Skeletal muscle tissue (tissue), 3 donors: ENCODE measurements at regions not wholly inside any gene's neighbourhood (a gene's known extent, or its start where the extent isn't known, plus 50 kb on each side); places are given as distances from the start of the nearest gene placed in this dataset.

Source experiments
- H3K27ac ChIP-seq: one replicate; pipeline ENCODE4 v1.7.0; 2013; ENCODE audit warnings: mild to moderate bottlenecking, low read depth, low read length, inconsistent platforms
- H3K27me3 ChIP-seq, 3 donors: one replicate each; pipeline ENCODE4 v1.7.0; 2013; ENCODE audit warnings: low read length in 3 of 3; ENCODE audit not compliant: control insufficient read depth in 3 of 3, insufficient read depth in 3 of 3
- H3K36me3 ChIP-seq, 3 donors: one replicate each; pipeline ENCODE4 v1.7.0; 2013; ENCODE audit warnings: low read length in 3 of 3; ENCODE audit not compliant: control insufficient read depth in 3 of 3, insufficient read depth in 3 of 3
- H3K4me1 ChIP-seq, 3 donors: one replicate each; pipeline ENCODE4 v1.7.0; 2013; ENCODE audit warnings: low read length in 3 of 3, mild to moderate bottlenecking in 3 of 3; ENCODE audit not compliant: control insufficient read depth in 3 of 3, insufficient read depth in 3 of 3
- H3K4me3 ChIP-seq, 3 donors: one replicate each; pipeline ENCODE4 v1.7.0; 2013; ENCODE audit warnings: low read length in 3 of 3
- H3K9ac ChIP-seq, 3 donors: one replicate each; pipeline ENCODE4 v1.7.0; 2013; ENCODE audit warnings: low read length in 3 of 3, mild to moderate bottlenecking in 3 of 3, moderate library complexity in 2 of 3, low read depth in 1 of 3
- H3K9me3 ChIP-seq, 3 donors: one replicate each; pipeline ENCODE4 v1.7.0; 2013; ENCODE audit warnings: low read length in 3 of 3; ENCODE audit not compliant: control insufficient read depth in 3 of 3
- donor health status: Osteomylitis.

DNA sequence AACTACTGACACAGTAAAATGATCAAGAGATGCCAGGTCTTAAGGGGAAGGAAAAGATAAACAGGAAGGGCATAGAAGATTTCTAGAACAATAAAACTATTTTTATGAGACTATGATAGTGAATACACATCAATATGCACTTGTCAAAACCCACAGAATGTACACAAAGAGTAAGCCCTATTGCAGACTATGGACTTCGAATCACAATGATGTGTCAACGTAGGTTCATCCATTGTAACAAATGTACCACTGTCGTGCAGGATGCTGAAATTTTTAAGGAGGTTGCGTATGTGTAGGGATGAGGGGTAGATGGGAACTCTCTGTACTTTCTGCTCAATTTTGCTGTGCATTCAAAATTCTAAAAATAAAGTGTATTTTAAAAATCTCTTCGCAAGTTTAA lies 171.9 kb downstream of the KLF12 start:
- Histone ChIP-seq H3K4me1 (peaks cover 0 to 8% (median 2%) of the 10 kb centered on the region in 3 donors), H3K36me3 (no peaks in the 10 kb centered on the region), H3K27ac (no peak overlapping the region), H3K4me3 (no peak overlapping the region), H3K9me3 (no peaks in the 10 kb centered on the region), H3K27me3 (no peaks in the 10 kb centered on the region), H3K9ac (no peak overlapping the region)

DNA sequence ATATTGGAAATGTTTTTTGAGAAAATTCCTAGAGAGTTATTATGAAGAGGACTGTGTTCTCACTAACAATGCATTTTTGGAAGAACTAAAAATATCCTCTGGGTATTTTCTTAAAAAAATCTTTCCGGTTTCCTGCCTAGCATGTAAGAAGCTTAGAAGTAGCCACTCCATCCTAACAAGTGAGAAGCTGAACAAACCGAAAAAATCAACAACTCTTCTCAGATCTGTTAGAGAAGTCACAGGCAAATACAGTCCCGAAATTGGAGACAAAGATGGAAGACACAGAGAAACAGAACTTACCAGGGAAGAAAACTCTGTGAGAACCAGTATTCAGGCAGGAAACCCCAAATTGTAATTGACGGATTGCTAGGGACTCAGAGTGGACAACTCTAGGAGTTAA lies 173.0 kb downstream of the KLF12 start:
- Histone ChIP-seq H3K36me3 (no peaks in the 10 kb centered on the region), H3K9me3 (no peaks in the 10 kb centered on the region), H3K4me3 (no peak overlapping the region), H3K27me3 (no peaks in the 10 kb centered on the region), H3K4me1 (peaks cover 0 to 5% (median 2%) of the 10 kb centered on the region in 3 donors), H3K27ac (no peak overlapping the region), H3K9ac (no peak overlapping the region)

GRCh38 chr13:73960474-73960873 lies 173.7 kb downstream of the KLF12 start:
- Histone ChIP-seq H3K36me3 (no peaks in the 10 kb centered on the region), H3K9ac (no peak overlapping the region), H3K4me1 (peaks cover 0 to 3% (median 0%) of the 10 kb centered on the region in 3 donors), H3K9me3 (no peaks in the 10 kb centered on the region), H3K4me3 (no peak overlapping the region), H3K27me3 (no peaks in the 10 kb centered on the region), H3K27ac (no peak overlapping the region)

DNA sequence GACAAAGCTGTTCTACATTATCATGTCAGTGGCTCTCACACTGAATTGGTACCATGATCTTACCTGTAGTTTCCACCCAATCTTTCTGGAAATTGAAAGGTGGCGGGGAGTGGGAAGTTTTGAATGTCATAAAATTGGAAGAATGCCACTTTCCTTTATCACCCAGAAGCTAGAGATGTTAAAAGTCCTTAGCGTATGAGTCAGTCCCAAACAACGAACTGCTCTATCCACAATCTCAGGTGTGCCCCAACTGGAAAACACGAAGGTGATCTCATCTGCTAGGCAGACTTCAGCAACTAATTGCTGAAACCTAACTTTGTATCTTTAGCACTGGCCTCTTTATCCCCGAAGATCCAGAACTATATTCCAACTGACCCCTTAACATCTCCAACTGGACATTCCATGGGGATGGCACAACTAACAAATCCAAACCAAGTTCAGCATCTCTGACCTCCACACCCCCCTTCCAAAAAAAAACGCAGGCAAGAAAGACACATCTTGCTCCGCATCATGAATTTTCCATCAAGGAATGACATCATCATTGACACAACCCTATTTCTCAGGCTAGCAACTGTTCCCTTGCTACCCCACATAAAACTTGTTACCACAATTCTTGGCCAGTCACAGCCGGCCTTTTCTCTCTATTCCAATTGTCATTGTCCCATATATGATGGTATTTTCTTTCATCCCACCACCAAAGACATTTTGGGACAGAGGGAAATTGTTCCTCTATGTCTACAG lies 175.4 kb downstream of the KLF12 start:
- Histone ChIP-seq H3K27me3 (no peaks in the 10 kb centered on the region), H3K9ac (no peak overlapping the region), H3K4me1 (no peaks in the 10 kb centered on the region), H3K27ac (no peak overlapping the region), H3K36me3 (no peaks in the 10 kb centered on the region), H3K4me3 (no peak overlapping the region), H3K9me3 (no peaks in the 10 kb centered on the region)

GRCh38 chr13:73957889-73958288 lies 176.3 kb downstream of the KLF12 start:
- Histone ChIP-seq H3K9ac (no peak overlapping the region), H3K4me1 (no peaks in the 10 kb centered on the region), H3K27me3 (no peaks in the 10 kb centered on the region), H3K4me3 (no peak overlapping the region), H3K27ac (no peak overlapping the region), H3K36me3 (no peaks in the 10 kb centered on the region), H3K9me3 (no peaks in the 10 kb centered on the region)

GRCh38 chr13:73956795-73957408 lies 177.3 kb downstream of the KLF12 start:
- Histone ChIP-seq H3K27me3 (no peaks in the 10 kb centered on the region), H3K4me1 (no peaks in the 10 kb centered on the region), H3K36me3 (no peaks in the 10 kb centered on the region), H3K9me3 (no peaks in the 10 kb centered on the region), H3K27ac (no peak overlapping the region), H3K4me3 (no peak overlapping the region), H3K9ac (no peak overlapping the region)

GRCh38 chr13:73955977-73956500 lies 178.2 kb downstream of the KLF12 start:
- H3K4me3 ChIP-seq, result no peak overlapping the region
- H3K9me3 ChIP-seq, result no peaks in the 10 kb centered on the region
- no peaks in the 10 kb centered on the region for H3K36me3 ChIP-seq
- H3K27ac ChIP-seq, result no peak overlapping the region
- no peaks in the 10 kb centered on the region for H3K27me3 ChIP-seq
- no peaks in the 10 kb centered on the region for H3K4me1 ChIP-seq
- H3K9ac ChIP-seq, result no peak overlapping the region

DNA sequence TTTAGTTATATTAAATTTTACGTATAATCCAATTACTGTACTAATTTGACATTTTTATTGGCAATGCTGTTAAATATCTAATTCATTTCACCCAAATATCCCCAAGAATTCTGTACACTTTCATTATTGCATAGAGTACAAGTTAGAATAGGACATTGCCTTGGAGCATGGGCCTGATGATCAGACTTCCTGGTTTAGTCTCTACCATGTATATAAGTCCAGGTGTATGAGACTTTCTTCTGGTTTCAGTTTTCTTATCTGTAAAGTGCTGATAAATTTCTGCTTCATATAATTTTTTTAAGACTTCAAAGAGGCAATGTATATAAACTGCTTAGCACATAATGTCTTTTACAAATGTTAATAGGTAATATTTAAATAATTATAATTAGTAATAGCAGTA lies 179.4 kb downstream of the KLF12 start:
- Histone ChIP-seq H3K4me1 (no peaks in the 10 kb centered on the region), H3K9ac (no peak overlapping the region), H3K9me3 (no peaks in the 10 kb centered on the region), H3K27ac (no peak overlapping the region), H3K27me3 (no peaks in the 10 kb centered on the region), H3K36me3 (no peaks in the 10 kb centered on the region), H3K4me3 (no peak overlapping the region)

DNA sequence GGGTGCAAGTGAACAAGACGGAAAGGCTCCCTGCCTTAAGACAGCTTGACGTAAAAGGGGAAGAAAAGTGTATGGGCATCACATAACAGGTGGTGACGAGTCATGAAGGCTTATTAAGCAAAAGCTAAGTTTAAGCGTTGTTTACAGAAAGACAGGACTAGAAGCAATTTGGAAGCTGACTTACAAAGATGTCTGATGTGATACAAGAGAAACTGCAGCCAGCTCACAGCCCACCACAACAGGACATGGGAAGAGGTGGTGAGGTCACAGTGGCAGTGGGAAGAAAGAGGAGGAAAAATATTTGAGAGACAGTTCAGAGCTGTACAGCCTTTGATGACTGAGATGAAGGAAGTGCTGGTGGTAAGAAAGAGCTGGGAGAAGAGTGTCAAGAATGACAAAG lies 181.6 kb downstream of the KLF12 start:
- no peak overlapping the region for H3K9ac ChIP-seq
- H3K9me3 ChIP-seq, result no peaks in the 10 kb centered on the region
- no peaks in the 10 kb centered on the region for H3K4me1 ChIP-seq
- no peaks in the 10 kb centered on the region for H3K36me3 ChIP-seq
- no peak overlapping the region for H3K4me3 ChIP-seq
- no peak overlapping the region for H3K27ac ChIP-seq
- no peaks in the 10 kb centered on the region for H3K27me3 ChIP-seq

DNA sequence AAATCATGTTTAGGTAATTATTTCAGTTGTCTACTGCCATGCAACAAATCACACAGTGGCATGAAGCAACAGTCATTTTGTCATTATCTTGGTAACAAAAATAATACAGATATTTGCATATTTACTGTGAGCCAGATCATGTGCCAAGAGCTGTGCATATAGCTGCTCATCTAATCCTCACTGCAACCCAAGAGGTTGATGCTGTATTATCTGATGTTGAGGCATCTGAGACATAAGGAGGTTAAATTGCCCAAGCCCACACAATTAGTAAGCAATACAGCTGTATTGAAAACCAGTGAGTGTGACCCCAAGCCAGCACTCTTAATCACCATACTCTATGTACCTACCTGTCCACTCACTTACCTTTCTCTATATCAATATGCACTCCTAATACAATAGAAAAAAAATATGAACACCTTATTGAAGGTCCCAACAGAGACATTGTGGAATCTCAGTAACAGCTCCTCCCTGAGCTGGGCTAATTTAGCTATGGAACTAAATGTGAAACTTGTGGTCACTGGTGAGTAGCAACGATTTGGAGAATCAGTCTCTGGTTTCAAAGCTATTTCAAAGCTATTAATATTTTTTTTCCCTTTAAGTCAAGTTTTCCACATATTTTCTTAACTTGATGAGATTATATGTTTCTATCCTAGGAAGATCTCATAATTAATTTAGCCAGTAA lies 185.2 kb downstream of the KLF12 start:
- no peaks in the 10 kb centered on the region for H3K27me3 ChIP-seq
- no peak overlapping the region for H3K27ac ChIP-seq
- H3K4me3 ChIP-seq, result no peak overlapping the region
- H3K9me3 ChIP-seq, result no peaks in the 10 kb centered on the region
- no peaks in the 10 kb centered on the region for H3K36me3 ChIP-seq
- no peak overlapping the region for H3K9ac ChIP-seq
- peaks cover 0 to 5% (median 3%) of the 10 kb centered on the region in 3 donors for H3K4me1 ChIP-seq
